RWPE2 (cell line): ENCODE measurements at regions not wholly inside any gene's neighbourhood (a gene's known extent, or its start where the extent isn't known, plus 50 kb on each side); places are given as distances from the start of the nearest gene placed in this dataset.

Experiments
- ATAC-seq: fragments of 200-7000 bp; cut with Tn5 transposase; 3 replicates; pipeline ENCODE4 v1.9.1; 2021; ENCODE audit warnings: low read depth
- DNase-seq: peaks from one replicate; pipeline ENCODE4 v3.0.0-alpha.2; 2020; ENCODE audit warnings: low spot score
- H3K27ac ChIP-seq: fragments of 450-650 bp; 2 replicates; pipeline ENCODE4 v1.5.1; 2017; ENCODE audit warnings: mild to moderate bottlenecking; ENCODE audit not compliant: poor library complexity, severe bottlenecking
- H3K27me3 ChIP-seq: fragments of 250-450 bp; sonication (Bioruptor Pico); 2 replicates; pipeline ENCODE4 v1.5.1; 2021; ENCODE audit warnings: mild to moderate bottlenecking, moderate library complexity; ENCODE audit not compliant: insufficient read depth, poor library complexity, severe bottlenecking
- H3K36me3 ChIP-seq: fragments of 250-450 bp; sonication (Bioruptor Pico); 2 replicates; pipeline ENCODE4 v1.5.1; 2020; ENCODE audit warnings: low read depth, mild to moderate bottlenecking, moderate library complexity
- H3K4me1 ChIP-seq: fragments of 250-450 bp; sonication (Bioruptor Pico); 2 replicates; pipeline ENCODE4 v1.5.1; 2021; ENCODE audit warnings: mild to moderate bottlenecking, moderate library complexity; ENCODE audit not compliant: insufficient read depth, poor library complexity, severe bottlenecking
- H3K4me3 ChIP-seq: fragments of 250-450 bp; sonication (Bioruptor Pico); 2 replicates; pipeline ENCODE4 v1.5.1; 2021; ENCODE audit warnings: mild to moderate bottlenecking, moderate library complexity; ENCODE audit not compliant: severe bottlenecking
- H3K9me3 ChIP-seq: fragments of 250-450 bp; sonication (Bioruptor Pico); 2 replicates; pipeline ENCODE4 v1.5.1; 2021; ENCODE audit warnings: mild to moderate bottlenecking, moderate library complexity; ENCODE audit not compliant: severe bottlenecking
- CTCF ChIP-seq: fragments of 450-650 bp; IDR thresholded peaks from one replicate; pipeline ENCODE4 v1.5.1; 2017; ENCODE audit warnings: mild to moderate bottlenecking, moderate library complexity; ENCODE audit not compliant: poor library complexity, severe bottlenecking

- ATAC-seq: no peak
- Histone ChIP-seq H3K36me3 (no peaks in the 10 kb centered on the region), H3K9me3 (no peaks in the 10 kb centered on the region), H3K4me1 (no peaks in the 10 kb centered on the region), H3K4me3 (no peak overlapping the region), H3K27me3 (peaks cover 5% of the 10 kb centered on the region), H3K27ac (no peak overlapping the region)
- TF ChIP-seq CTCF: no peak
- DNase-seq: no peak
Measured at GRCh38 chr5:117098094-117098493, 523.5 kb upstream of the SEMA6A start.

DNA sequence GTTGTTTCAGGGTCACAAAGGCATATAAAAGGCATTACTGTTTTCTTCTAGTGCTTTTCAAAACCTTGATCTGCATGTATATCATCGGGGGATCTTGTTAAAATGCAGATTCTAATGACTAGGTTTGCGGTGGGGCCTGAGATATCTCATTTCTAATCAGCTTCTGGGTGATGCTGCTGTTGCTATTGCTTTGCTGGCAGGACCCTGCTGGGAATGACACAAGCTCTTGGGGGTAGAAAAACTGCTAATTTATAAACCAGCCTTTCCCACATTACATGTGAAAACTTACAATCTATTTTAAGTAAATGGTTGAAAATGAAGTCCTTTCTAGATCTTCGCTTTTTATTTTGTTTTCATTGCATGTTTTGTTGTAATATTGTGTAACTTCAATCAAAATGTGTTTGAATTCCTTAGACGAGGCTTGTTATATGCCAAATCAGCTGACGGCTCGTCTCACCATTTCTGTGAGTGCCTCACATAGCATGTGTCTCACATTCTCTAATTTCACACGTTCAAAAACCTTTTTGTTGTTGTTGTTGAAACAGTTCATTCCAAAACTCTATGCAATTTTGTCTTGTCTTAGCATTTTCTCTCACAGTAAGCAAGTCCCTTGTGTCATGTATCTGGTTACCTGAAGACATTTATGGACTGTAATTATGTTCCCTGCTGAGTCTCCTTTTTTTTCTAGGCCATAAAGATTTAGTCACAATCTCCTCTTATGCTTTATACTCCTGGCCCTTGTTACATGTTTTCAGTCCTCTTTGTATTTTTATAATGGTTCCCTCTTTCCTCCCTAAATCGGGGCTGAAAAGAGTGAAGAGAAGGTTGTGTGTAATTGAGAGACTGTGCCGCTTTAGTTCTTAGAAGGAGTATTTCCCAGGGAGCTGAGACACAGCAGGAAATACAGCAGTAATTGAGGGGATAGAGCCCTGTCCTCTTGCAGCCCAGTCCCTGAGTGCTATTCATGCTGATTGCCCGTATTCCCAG is 521.0 kb upstream of the SEMA6A start:
- Histone ChIP-seq H3K36me3 (no peaks in the 10 kb centered on the region), H3K27me3 (peaks cover 5% of the 10 kb centered on the region), H3K27ac (no peak overlapping the region), H3K9me3 (no peaks in the 10 kb centered on the region), H3K4me3 (no peak overlapping the region), H3K4me1 (no peaks in the 10 kb centered on the region)
- ATAC-seq (no peak), DNase-seq (no peak)
- TF ChIP-seq CTCF: no peak

DNA sequence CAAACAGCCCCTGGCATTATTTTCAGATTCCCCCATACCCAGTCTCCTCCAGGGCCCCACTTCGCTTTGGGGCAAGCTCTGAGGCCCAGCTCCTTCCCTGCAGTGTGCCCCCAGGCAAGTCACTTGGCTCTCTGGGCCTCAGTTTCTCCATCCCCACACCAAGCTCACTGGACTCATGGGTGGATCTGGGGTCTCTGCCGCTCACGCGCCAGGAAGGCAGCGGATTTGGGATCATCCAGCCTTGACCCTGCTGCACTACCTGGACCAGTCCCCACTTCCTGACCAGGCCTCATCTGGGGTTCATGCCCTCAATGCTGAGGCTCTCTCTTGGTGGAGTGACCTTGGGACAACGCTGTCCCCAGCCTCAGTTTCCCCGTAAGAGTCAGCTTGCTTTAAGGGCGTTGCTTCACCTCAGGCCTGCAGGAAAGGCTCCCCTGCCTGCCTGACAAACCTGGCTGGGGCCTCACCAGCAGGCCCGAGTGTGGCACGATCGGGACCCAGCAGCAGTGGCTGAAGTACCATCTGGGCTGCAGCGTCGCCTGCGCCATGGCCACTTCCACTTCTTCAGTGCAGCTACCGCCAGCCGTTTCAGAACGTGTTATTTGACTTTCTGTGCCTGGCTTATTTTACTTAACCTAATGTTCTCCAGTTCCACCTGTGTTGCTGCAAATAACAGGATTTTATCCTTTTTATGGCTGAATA is 519.6 kb upstream of the SEMA6A start:
- Histone ChIP-seq H3K36me3 (no peaks in the 10 kb centered on the region), H3K9me3 (no peaks in the 10 kb centered on the region), H3K27ac (no peak overlapping the region), H3K27me3 (peaks cover 5% of the 10 kb centered on the region), H3K4me1 (no peaks in the 10 kb centered on the region), H3K4me3 (no peak overlapping the region)
- DNase-seq (no peak), ATAC-seq (no peak)
- TF ChIP-seq CTCF: no peak

DNA sequence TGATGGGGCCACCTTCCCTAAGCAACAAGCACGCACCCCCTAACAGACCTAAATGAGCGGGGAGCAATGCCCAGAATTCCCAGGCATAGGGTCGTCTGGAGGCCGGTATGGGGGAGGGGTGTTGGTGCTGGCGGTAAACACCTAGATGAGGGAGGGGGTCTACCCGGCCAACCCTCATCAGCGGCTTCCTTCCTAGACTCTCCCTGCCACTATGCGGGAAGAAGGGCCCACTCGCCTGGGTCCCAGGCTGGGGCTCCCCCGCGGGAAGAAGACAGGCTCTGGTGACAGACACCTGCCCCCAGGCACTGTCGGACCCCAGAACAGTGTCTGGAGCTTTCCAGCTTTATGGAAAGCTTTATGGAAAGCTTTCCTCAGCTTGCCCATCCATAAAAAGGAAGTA is 519.0 kb upstream of the SEMA6A start:
- Histone ChIP-seq H3K4me3 (no peak overlapping the region), H3K9me3 (no peaks in the 10 kb centered on the region), H3K27me3 (no peaks in the 10 kb centered on the region), H3K4me1 (no peaks in the 10 kb centered on the region), H3K36me3 (no peaks in the 10 kb centered on the region), H3K27ac (no peak overlapping the region)
- no peak for TF ChIP-seq CTCF
- ATAC-seq (no peak), DNase-seq (no peak)
